Brain microvascular endothelial cell (primary cell): ENCODE measurements at regions not wholly inside any gene's neighbourhood (a gene's known extent, or its start where the extent isn't known, plus 50 kb on each side); places are given as distances from the start of the nearest gene placed in this dataset.

Source experiments
- DNase-seq: peaks from one replicate; pipeline ENCODE4 v3.0.0-alpha.2; 2020
- H3K27ac ChIP-seq: fragments of 250-450 bp; sonication (Bioruptor Pico); 2 replicates; pipeline ENCODE4 v1.5.1; 2020; ENCODE audit warnings: mild to moderate bottlenecking, moderate library complexity
- H3K27me3 ChIP-seq: fragments of 250-450 bp; sonication (Bioruptor Pico); replicated peaks from 2 replicates; pipeline ENCODE4 v1.5.1; 2020; ENCODE audit warnings: mild to moderate bottlenecking
- H3K36me3 ChIP-seq: fragments of 250-450 bp; sonication (Bioruptor Pico); replicated peaks from 2 replicates; pipeline ENCODE4 v1.5.1; 2020; ENCODE audit warnings: mild to moderate bottlenecking
- H3K4me3 ChIP-seq: 2 replicates; pipeline ENCODE4 v1.5.1; 2011; ENCODE audit warnings: low read depth, mild to moderate bottlenecking, control low read depth, low read length, moderate library complexity
- in situ Hi-C: cut with HindIII; loops from 2 replicates; pipeline ENCODE4 v1.10.0; 2017; ENCODE audit warnings: low sequenced_read_pairs, low pct_ligation_motif_present
- TF ChIP-seq, protein P1 (sequence below): IDR thresholded peaks from 2 replicates; pipeline ENCODE4 v1.5.1; 2011; ENCODE audit warnings: low read depth, mild to moderate bottlenecking, moderate library complexity, low read length, control low read depth, inconsistent platforms; ENCODE audit errors: missing control alignments

DNA sequence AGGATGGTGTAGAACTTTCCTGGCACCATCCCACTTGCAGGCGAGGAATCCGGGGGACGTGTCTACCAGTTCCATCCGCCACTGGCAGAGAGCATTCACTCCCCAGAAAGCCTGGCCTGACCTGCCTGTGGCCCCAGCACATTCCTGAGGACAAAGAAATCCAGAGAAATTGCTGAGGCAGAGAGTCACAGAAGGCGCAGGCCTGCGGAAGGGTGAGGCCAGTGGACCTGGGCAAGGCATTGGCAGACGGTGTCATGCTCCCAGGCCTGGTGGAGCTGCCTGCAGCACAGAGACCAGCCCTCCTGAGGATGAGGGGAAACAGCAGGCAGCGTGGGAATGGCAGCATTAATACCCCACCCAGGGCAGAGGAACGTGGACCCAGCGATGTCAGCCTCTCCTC, 81.2 kb upstream of the F3 start:
- Histone ChIP-seq H3K27me3 (no peaks in the 10 kb centered on the region), H3K4me3 (no peak overlapping the region), H3K36me3 (no peaks in the 10 kb centered on the region), H3K27ac (peak overlapping the region; percentile 57)
- peak; percentile 79 for DNase-seq
- in situ Hi-C loops: no loop called here
- TF ChIP-seq, protein P1, sequence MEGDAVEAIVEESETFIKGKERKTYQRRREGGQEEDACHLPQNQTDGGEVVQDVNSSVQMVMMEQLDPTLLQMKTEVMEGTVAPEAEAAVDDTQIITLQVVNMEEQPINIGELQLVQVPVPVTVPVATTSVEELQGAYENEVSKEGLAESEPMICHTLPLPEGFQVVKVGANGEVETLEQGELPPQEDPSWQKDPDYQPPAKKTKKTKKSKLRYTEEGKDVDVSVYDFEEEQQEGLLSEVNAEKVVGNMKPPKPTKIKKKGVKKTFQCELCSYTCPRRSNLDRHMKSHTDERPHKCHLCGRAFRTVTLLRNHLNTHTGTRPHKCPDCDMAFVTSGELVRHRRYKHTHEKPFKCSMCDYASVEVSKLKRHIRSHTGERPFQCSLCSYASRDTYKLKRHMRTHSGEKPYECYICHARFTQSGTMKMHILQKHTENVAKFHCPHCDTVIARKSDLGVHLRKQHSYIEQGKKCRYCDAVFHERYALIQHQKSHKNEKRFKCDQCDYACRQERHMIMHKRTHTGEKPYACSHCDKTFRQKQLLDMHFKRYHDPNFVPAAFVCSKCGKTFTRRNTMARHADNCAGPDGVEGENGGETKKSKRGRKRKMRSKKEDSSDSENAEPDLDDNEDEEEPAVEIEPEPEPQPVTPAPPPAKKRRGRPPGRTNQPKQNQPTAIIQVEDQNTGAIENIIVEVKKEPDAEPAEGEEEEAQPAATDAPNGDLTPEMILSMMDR: no peak

DNA sequence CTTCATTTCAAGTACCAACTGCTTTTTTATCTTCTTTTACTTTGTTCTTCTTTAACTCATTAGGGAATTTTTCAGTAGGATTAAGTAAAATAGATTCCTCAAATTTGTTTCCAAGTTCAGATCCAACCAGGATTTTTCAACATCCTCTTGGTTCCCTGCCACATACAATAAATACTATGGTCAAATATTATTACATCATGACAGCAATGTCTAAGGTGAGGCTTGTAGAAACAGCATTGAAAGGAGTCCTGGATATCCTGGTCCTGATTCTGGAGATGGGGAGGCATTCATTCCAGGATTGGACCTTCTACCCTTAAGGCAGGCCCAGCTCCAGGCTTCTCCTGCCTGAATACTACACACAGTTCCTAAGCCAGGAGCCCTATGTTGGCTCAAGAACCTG, 80.2 kb upstream of the F3 start:
- Histone ChIP-seq H3K27ac (peak overlapping the region; percentile 57), H3K27me3 (no peaks in the 10 kb centered on the region), H3K36me3 (no peaks in the 10 kb centered on the region), H3K4me3 (no peak overlapping the region)
- TF ChIP-seq, protein P1: no peak
- in situ Hi-C loops: no loop called here
- no peak for DNase-seq

DNA sequence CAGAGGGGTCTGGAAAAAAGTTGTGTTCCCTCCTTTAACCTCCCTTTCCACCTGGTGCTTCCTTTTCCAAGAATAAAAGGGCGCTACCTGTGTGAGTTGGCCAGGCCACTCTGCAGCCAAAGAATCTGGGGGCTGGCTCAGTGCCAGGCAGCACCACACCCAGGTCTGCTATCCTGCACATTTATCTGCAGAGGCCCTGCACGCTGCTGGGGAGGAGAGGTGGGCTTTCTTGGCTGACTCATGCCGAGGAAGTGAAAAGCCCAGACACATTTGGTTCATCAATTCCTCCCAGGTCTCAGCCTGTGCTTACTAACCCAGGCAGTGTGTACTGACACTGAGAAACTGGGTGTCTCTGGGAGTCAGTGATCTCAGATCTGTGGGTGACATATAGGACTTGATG, 79.8 kb upstream of the F3 start:
- in situ Hi-C loops: no loop called here
- DNase-seq: no peak
- Histone ChIP-seq H3K36me3 (no peaks in the 10 kb centered on the region), H3K4me3 (no peak overlapping the region), H3K27me3 (no peaks in the 10 kb centered on the region), H3K27ac (no peak overlapping the region)
- TF ChIP-seq, protein P1: no peak

DNA sequence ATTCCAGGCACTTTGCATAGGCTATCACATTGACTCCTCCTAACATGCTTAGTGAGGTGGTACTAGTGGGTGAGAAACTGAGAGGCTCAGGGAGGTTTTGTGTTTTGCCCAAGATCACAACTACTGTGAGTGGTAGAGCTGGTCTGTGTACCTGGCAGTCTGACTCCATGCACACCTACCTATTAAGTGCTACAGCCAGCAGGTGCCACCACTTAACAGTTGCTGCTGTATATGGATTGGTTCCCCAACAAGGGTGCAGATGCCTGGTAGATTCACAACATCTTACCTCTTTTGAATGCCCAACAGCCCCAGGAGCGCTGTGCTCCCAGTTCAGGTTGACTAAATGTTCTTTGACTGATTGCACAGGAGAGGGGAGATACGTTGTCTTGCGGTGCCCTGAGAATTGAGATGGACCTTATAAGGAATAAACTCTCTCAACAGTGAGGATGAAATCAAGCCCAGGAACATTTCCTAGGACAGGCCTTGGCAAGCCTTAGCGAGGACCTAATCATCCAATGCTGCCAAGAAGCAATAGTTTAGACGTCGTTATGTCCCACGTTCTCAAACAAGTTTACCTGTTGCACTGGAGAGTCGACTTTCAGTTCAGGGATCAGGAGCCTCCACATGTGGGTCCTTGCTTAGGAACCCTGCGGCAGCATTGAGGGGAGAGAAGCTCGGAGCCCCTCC, 78.9 kb upstream of the F3 start:
- in situ Hi-C loops: no loop called here
- Histone ChIP-seq H3K4me3 (no peak overlapping the region), H3K36me3 (no peaks in the 10 kb centered on the region), H3K27me3 (no peaks in the 10 kb centered on the region), H3K27ac (no peak overlapping the region)
- no peak for DNase-seq
- TF ChIP-seq, protein P1: no peak

DNA sequence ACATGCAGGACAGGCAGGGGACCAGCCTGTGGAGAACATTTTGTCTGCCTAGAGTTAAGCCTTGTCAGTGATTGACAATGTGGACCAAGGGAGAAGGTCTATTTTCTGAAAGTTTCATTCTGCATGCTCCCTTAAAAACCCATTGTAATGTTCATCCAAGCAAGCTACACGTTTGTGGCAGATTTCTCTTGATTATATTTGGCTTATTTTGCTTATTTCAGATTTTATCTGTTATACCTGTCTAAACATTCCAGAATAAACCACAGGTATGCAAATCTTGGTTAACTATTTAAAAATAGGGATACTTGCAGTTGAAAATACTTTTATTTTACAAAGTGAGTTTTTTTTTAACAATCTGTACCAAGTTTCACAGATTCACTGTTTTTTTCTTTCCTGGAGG, 78.2 kb upstream of the F3 start:
- no peak for DNase-seq
- no peak overlapping the region for H3K27ac ChIP-seq
- no peaks in the 10 kb centered on the region for H3K36me3 ChIP-seq
- H3K4me3 ChIP-seq: no peak overlapping the region
- H3K27me3 ChIP-seq: no peaks in the 10 kb centered on the region
- TF ChIP-seq, protein P1: no peak
- in situ Hi-C loops: no loop called here

DNA sequence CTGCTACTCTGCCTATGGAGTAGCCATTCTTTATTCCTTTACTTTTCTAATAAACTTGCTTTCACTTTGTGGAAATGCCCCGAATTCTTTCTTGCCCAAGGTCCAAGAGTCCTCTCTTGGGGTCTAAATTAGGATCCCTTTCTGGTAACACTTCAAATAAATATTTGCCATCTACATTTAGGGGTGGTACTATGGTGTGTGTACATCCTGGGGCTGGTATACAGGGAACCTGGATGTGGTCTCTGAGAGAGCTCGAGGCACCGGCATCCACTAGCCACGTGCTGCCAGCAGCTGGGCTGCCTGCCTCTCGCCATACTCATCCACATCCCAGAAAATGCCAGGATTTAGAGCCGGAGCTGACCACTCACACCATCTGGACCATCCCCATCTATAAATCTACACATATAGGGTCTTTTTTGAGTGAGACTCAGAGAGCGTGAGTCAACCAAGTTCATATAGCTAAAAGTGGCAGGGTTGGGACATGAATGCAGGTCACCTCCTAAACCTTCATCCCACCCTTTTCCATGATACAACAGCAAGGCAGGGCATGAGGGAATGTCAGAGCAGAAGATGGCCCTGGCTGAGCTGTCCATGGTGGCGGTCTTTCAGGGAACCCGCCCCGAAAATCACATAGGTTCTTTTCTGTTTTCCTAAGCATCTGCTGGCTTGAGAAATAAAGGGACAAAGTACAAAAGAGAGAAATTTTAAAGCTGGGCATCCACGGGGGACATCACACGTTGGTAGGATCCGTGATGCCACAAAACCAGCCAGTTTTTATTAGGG, 76.6 kb upstream of the F3 start:
- Histone ChIP-seq H3K27ac (no peak overlapping the region), H3K4me3 (no peak overlapping the region), H3K27me3 (no peaks in the 10 kb centered on the region), H3K36me3 (no peaks in the 10 kb centered on the region)
- DNase-seq: no peak
- TF ChIP-seq, protein P1: no peak
- in situ Hi-C loops: no loop called here
